NCI-H2227 treated with DMSO at 0.1 percent for 48 hours (cell line): ENCODE measurements at regions not wholly inside any gene's neighbourhood (a gene's known extent, or its start where the extent isn't known, plus 50 kb on each side); places are given as distances from the start of the nearest gene placed in this dataset.
"Not testable (repeated sequence)": the region's sequence is repeated elsewhere in the genome, so short reads cannot be mapped to it uniquely, and the experiment has no call there.

Experiments used
- DNase-seq: peaks from one replicate; lab custom pipeline; 2025; lab: John Stamatoyannopoulos, UW

GRCh38 chr1:121443001-121443540, 258.3 kb downstream of the SRGAP2C start:
- no peak for DNase-seq

- DNase-seq, result no peak
These were observed 259.3 kb downstream of the SRGAP2C start for GRCh38 chr1:121444096-121444495.

- no peak for DNase-seq
These were observed 260.9 kb downstream of the SRGAP2C start for GRCh38 chr1:121445679-121446078.

- not testable (repeated sequence) for DNase-seq
These were observed 262.6 kb downstream of the SRGAP2C start for GRCh38 chr1:121447280-121447923.

GRCh38 chr1:121448064-121448463, 263.3 kb downstream of the SRGAP2C start:
- DNase-seq, result not testable (repeated sequence)

GRCh38 chr1:121448851-121449250, 264.1 kb downstream of the SRGAP2C start:
- DNase-seq, result no peak

- no peak for DNase-seq
These were observed 267.7 kb downstream of the SRGAP2C start for GRCh38 chr1:121452484-121452883.

GRCh38 chr1:121458291-121459048, 273.7 kb downstream of the SRGAP2C start:
- DNase-seq, result no peak

GRCh38 chr1:121459235-121459634, 274.5 kb downstream of the SRGAP2C start:
- DNase-seq, result no peak

- DNase-seq, result not testable (repeated sequence)
These were observed 284.6 kb downstream of the SRGAP2C start for GRCh38 chr1:121469395-121469794.

GRCh38 chr1:121470401-121470800, 285.6 kb downstream of the SRGAP2C start:
- not testable (repeated sequence) for DNase-seq

GRCh38 chr1:121471523-121471922, 286.7 kb downstream of the SRGAP2C start:
- DNase-seq, result no peak

- DNase-seq, result no peak
These were observed 287.2 kb downstream of the SRGAP2C start for GRCh38 chr1:121472017-121472416.

GRCh38 chr1:121483234-121483633, 298.5 kb downstream of the SRGAP2C start:
- no peak for DNase-seq

- DNase-seq, result no peak
These were observed 299.2 kb downstream of the SRGAP2C start for GRCh38 chr1:121483961-121484424.

GRCh38 chr1:121494796-121495195, 310.0 kb downstream of the SRGAP2C start:
- not testable (repeated sequence) for DNase-seq

- not testable (repeated sequence) for DNase-seq
These were observed 326.7 kb downstream of the SRGAP2C start for GRCh38 chr1:121511455-121511854.

- not testable (repeated sequence) for DNase-seq
These were observed 327.1 kb downstream of the SRGAP2C start for GRCh38 chr1:121511876-121512275.

- no peak for DNase-seq
These were observed 330.5 kb downstream of the SRGAP2C start for GRCh38 chr1:121515235-121515634.

- no peak for DNase-seq
These were observed 331.6 kb downstream of the SRGAP2C start for GRCh38 chr1:121516234-121516967.

- DNase-seq, result no peak
These were observed 332.9 kb downstream of the SRGAP2C start for GRCh38 chr1:121517586-121518230.

GRCh38 chr1:121518726-121519041, 333.9 kb downstream of the SRGAP2C start:
- DNase-seq, result no peak
